HCT116 (cell line): ENCODE measurements at regions not wholly inside any gene's neighbourhood (a gene's known extent, or its start where the extent isn't known, plus 50 kb on each side); places are given as distances from the start of the nearest gene placed in this dataset.

Source experiments
- CEBPB ChIP-seq: IDR thresholded peaks from 2 replicates; pipeline ENCODE4 v1.6.1; 2012; ENCODE audit warnings: low read depth
- EGR1 ChIP-seq: IDR thresholded peaks from 2 replicates; pipeline ENCODE4 v1.6.1; 2012; ENCODE audit warnings: low read depth
- EZH2phosphoT487 ChIP-seq: fragments of 200-600 bp; IDR thresholded peaks from 2 replicates; pipeline ENCODE4 v1.6.1; 2018; ENCODE audit warnings: antibody characterized with exemption, borderline replicate concordance
- POLR2A ChIP-seq: IDR thresholded peaks from 2 replicates; pipeline ENCODE4 v1.7.0; 2011; ENCODE audit warnings: borderline replicate concordance; ENCODE audit not compliant: insufficient read depth, insufficient read length; ENCODE audit errors: extremely low read depth
- POLR2AphosphoS5 ChIP-seq: IDR thresholded peaks from 2 replicates; pipeline ENCODE4 v1.6.1; 2011; ENCODE audit warnings: mild to moderate bottlenecking, low read depth, low read length, moderate library complexity
- RAD21 ChIP-seq: IDR thresholded peaks from 2 replicates; pipeline ENCODE4 v1.6.1; 2012; ENCODE audit warnings: low read depth, mild to moderate bottlenecking
- YY1 ChIP-seq: IDR thresholded peaks from 2 replicates; pipeline ENCODE4 v1.6.1; 2011; ENCODE audit warnings: low read length, low read depth, moderate library complexity, mild to moderate bottlenecking; ENCODE audit not compliant: insufficient replicate concordance; ENCODE audit errors: extremely low read depth
- TF ChIP-seq, protein P1 (sequence below): IDR thresholded peaks from 2 replicates; pipeline ENCODE4 v1.6.1; 2012
- TF ChIP-seq, protein P2 (sequence below), 3 experiments: fragments of 200-600 bp in 1 of 3; sonication (generic) in 1 of 3; IDR thresholded peaks in 2 of 3; conservative IDR thresholded peaks in 1 of 3; 2 replicates each; pipeline ENCODE4 v1.5.1; 2012 to 2017; ENCODE audit warnings: low read depth in 2 of 3, low read length in 2 of 3, antibody characterized with exemption in 1 of 3, borderline replicate concordance in 1 of 3, control low read depth in 1 of 3, mild to moderate bottlenecking in 1 of 3, mixed read lengths in 1 of 3, mixed run types in 1 of 3, moderate library complexity in 1 of 3; ENCODE audit not compliant: insufficient read depth in 1 of 3
- TF ChIP-seq, protein P3 (sequence below): IDR thresholded peaks from 2 replicates; pipeline ENCODE4 v1.6.1; 2011; ENCODE audit warnings: mild to moderate bottlenecking, low read length, moderate library complexity; ENCODE audit not compliant: insufficient replicate concordance; ENCODE audit errors: extremely low read depth

DNA sequence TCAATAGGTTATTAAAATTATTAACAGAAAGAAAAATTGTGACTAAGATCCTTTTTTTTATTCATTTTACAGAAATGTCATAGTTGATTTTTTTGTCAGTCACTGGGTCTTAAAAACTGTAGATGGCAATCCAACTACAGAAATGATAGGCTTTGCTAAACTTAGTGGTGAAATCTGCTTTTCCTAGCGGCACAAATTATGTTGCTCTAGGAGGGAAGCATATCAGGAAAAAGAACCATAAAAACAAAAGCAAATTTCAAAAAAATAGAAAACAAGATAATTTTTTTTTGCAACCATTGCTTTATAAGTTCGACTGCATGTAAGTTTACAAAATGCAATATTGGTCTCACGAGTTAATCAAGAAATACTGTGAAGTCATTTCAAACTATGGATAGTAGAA, 443.5 kb upstream of the IGFBP7 start:
- TF ChIP-seq RAD21 (no peak), POLR2A (no peak), EGR1 (no peak), CEBPB (no peak), EZH2phosphoT487 (no peak), POLR2AphosphoS5 (no peak), YY1 (no peak)
- TF ChIP-seq, protein P1, sequence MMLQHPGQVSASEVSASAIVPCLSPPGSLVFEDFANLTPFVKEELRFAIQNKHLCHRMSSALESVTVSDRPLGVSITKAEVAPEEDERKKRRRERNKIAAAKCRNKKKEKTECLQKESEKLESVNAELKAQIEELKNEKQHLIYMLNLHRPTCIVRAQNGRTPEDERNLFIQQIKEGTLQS = no peak
- TF ChIP-seq, protein P2, sequence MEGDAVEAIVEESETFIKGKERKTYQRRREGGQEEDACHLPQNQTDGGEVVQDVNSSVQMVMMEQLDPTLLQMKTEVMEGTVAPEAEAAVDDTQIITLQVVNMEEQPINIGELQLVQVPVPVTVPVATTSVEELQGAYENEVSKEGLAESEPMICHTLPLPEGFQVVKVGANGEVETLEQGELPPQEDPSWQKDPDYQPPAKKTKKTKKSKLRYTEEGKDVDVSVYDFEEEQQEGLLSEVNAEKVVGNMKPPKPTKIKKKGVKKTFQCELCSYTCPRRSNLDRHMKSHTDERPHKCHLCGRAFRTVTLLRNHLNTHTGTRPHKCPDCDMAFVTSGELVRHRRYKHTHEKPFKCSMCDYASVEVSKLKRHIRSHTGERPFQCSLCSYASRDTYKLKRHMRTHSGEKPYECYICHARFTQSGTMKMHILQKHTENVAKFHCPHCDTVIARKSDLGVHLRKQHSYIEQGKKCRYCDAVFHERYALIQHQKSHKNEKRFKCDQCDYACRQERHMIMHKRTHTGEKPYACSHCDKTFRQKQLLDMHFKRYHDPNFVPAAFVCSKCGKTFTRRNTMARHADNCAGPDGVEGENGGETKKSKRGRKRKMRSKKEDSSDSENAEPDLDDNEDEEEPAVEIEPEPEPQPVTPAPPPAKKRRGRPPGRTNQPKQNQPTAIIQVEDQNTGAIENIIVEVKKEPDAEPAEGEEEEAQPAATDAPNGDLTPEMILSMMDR (IDR thresholded peaks at IDR 0.05 in 2 of 3, conservative IDR thresholded peaks at IDR 0.05 in 1 of 3; ENCODE audit: borderline replicate concordance in 1 of 3, insufficient read depth in 1 of 3, low read depth in 2 of 3, low read length in 2 of 3) = no peak
- TF ChIP-seq, protein P3, sequence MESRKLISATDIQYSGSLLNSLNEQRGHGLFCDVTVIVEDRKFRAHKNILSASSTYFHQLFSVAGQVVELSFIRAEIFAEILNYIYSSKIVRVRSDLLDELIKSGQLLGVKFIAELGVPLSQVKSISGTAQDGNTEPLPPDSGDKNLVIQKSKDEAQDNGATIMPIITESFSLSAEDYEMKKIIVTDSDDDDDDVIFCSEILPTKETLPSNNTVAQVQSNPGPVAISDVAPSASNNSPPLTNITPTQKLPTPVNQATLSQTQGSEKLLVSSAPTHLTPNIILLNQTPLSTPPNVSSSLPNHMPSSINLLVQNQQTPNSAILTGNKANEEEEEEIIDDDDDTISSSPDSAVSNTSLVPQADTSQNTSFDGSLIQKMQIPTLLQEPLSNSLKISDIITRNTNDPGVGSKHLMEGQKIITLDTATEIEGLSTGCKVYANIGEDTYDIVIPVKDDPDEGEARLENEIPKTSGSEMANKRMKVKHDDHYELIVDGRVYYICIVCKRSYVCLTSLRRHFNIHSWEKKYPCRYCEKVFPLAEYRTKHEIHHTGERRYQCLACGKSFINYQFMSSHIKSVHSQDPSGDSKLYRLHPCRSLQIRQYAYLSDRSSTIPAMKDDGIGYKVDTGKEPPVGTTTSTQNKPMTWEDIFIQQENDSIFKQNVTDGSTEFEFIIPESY = no peak
